ENCODE measurements at regions not wholly inside any gene's neighbourhood (a gene's known extent, or its start where the extent isn't known, plus 50 kb on each side); places are given as distances from the start of the nearest gene placed in this dataset.

- no peak for DNase-seq (ENCODE audit: low read depth)
These were observed 62.1 kb upstream of the CRBN start for GRCh38 chr3:3241596-3241995.

- DNase-seq (ENCODE audit: low read depth), result no peak
These were observed 61.5 kb upstream of the CRBN start for GRCh38 chr3:3240986-3241385.

GRCh38 chr3:3237979-3238378 lies 58.5 kb upstream of the CRBN start:
- DNase-seq (ENCODE audit: low read depth), result no peak

- no peak for DNase-seq (ENCODE audit: low read depth)
These were observed 52.8 kb upstream of the CRBN start for GRCh38 chr3:3232251-3232650.
